Activated CD4-positive, alpha-beta T cell treated with anti-CD3 and anti-CD28 coated beads, Interleukin-10, Interleukin-2, amounts not matched to agents 100 ng/mL and 50 ng/mL, durations not matched to agents 16 hours and 8 hours (primary cell): ENCODE measurements at regions not wholly inside any gene's neighbourhood (a gene's known extent, or its start where the extent isn't known, plus 50 kb on each side); places are given as distances from the start of the nearest gene placed in this dataset.

Experiments
- DNase-seq: peaks from one replicate; pipeline ENCODE4 v3.0.0-alpha.2; 2020

DNA sequence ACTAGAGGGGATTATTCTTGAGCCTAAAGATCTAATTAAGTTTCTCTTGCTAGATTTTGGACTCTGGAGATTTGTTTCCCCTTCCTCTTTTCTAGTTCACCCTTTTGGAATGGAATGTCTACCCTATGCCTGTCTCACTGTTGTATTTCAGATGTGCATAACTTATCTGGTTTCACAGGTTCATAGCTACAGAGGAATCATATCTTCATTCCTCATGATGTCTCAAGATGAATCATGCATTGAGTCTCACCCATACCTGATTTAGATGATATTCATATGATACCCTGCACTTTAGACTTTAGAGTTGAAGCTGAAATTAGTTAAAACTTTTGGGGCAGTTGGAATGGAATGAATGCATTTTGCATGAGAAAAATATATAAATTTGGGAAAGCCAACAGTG lies 246.7 kb downstream of the HS3ST1 start:
- DNase-seq = no peak

- DNase-seq = no peak
Measured at GRCh38 chr4:11179796-11180195, 248.9 kb downstream of the HS3ST1 start.

DNA sequence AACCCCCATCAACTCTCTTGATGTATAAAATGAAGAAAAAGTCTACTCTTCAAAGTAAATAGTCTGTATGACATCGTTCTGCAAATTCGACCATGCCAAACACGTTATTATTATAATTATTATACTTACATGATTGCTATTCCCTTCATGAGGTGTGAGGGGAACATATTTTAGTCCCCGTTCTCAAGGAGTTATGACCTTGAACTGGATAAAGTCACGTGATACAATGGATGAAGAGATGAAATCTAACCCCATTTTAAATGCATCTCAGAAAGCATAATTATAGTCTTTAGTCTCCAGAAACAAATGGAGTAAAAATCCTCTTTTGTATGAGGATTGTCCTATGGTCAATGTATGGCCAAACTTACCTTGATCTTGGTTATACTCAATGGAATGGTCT lies 250.3 kb downstream of the HS3ST1 start:
- DNase-seq = no peak

DNA sequence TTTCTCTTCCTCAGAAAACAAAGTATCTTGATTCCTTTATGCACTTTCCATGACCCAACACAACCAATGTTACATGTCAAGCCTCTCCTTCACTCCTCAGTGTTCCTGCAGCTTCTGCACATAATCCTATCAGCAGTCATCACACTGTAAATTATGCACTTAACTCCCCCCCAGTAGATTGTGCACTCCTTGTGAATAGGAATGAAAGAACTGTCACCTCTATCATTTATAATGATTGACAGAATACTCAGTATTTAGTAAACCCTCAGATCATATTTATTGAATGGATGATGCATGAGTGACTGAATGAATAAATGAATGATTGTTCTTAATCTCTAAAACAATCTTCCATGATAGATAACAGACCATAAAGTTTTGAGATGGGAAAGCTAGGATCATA lies 253.3 kb downstream of the HS3ST1 start:
- DNase-seq = no peak

- no peak for DNase-seq
Measured at GRCh38 chr4:11166606-11167005, 262.1 kb downstream of the HS3ST1 start.

DNA sequence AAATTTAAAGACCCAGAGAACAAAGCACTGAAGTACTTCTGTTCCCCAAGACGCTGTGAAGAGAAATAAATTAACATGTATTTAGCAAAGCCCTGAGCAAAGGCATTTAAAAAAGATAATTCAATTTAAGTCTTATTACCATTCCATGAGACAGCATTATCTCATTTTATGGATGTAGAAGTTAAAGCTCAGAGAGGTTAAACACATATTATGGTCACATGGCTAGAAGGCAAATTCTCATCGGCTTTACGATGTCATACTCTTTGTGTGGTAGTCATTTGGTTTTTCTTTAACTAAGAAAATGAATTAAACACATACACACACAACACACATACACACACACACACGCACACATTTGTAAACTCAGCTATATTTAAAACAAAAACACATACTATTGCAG lies 262.7 kb downstream of the HS3ST1 start:
- DNase-seq = no peak

DNA sequence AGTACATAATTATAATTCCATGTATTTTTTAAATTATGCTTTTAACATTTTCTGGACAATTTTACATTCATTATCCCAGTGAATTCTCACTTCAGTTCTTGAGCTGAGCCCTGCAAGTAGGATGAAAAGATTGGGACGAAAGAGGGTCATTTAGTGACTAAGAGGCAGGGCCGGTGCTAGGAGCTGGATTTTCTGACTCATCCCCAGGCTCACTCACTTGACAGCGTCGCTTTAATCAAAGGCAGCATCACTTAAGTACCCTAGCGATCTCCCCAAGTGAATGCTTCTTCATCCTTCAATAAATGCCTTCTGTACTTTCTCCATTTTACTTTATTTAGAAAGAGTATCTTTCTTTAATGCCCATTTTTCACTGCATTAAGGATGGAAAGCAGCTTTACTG lies 263.6 kb downstream of the HS3ST1 start:
- DNase-seq = no peak

- no peak for DNase-seq
Measured at GRCh38 chr4:11160288-11160687, 268.4 kb downstream of the HS3ST1 start.

- DNase-seq = no peak
Measured at GRCh38 chr4:11158971-11159370, 269.7 kb downstream of the HS3ST1 start.

GRCh38 chr4:11155208-11155867 lies 273.4 kb downstream of the HS3ST1 start:
- DNase-seq = no peak

GRCh38 chr4:11153171-11153750 lies 275.4 kb downstream of the HS3ST1 start:
- DNase-seq = no peak

DNA sequence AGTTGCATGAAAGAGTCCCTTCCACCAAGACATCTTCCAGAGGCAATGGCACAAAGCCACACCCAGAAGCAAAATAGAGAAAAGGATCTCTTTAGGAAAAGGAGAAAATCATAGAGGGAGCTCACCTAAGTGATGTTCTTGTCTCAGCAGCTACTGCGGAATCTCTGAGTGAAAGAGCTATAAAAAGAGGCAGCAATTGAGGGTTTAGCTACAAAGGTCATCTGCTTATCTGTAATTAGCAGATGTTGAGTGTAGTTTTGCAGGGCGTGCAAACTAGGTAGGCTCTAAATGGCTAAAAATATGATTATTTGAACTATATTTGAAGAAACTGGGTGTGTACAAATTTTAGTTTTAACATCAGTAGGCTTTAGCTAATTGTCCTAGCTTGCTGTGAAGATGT lies 276.0 kb downstream of the HS3ST1 start:
- DNase-seq = no peak

DNA sequence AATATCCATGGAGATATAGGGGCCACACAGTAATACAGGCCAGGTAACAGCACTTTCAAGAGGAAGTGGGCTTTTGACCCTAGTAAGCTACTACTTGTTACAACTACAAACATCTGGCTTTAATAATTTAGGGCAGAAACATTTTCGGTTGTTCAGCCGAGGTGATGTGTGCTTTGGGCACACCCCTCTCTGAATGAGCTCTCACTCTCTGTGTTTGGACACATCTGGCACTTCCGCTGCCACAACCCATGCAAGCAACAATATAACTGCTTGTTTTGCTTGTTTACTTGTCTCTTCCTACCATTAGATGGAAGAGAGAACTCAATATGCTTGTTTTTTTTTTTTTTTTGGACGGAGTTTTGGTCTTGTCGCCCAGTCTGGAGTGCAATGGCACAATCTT lies 277.2 kb downstream of the HS3ST1 start:
- DNase-seq = no peak

DNA sequence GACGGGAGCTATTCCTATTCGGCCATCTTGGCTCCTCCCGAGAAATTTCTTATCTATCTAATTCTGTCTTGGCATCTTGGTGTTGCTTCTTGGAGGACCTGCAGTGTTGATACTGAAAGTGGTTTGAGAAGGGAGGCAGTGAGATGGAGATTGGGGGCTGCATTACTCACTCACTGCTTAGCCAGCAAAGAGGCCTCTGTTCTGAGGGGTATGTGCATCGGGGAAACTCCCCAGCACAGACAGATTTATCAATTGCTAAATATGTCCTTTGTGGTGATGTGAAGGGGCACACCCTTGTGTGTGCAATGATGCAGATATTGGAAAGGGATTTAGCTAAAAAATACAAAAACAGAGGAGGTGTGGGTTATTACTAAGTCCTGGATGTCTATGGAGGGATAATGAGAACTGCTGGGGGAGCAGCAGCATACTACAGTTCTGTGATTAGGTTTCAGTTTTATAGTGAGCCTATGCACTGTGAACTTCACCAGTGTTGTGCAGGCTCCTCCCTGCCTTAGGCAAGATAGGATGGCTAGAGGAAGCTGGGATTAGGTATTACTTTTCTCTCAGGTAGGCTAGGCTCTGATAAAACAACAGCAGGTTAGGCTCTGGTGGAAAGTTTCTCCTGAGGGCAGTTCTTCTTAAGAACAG lies 279.0 kb downstream of the HS3ST1 start:
- no peak for DNase-seq

- no peak for DNase-seq
Measured at GRCh38 chr4:11139871-11140270, 288.8 kb downstream of the HS3ST1 start.

DNA sequence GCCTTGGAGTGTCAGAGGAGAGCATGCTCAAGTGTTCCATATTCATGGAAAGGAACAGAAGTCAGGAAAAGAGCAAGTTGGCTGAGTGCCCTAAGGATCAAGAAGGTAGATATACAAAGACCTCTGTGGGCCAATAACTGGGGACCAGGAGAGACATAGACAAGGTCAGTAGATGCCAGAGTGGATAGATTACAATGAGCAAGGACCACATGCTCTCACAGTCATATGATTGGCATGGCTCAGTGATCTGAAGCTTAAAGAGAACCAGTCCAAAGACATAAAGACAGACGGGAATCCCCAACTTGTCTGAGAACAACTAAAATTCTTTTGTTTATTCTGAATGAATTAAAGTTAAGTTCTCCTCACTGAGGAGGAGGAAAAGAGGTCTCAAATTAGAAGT lies 289.7 kb downstream of the HS3ST1 start:
- DNase-seq = no peak

DNA sequence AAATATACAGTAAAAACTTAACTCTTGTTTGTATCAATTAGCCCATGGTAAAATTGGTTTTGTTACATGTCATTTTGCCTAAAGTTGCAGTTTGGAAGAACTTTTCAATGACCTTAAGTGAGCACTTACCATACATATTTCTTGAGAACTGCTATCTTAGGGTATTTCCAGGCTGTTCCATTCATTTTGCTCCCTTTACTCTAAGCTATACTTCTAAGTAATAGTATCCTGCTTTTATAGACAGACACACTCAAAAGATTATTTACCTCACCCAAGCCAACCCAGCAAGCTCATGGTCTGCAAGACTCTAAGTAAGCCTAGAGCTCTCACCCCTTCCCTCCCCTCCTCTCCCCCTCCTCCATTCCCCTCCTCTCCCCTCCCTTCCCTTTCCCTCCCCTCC lies 294.0 kb downstream of the HS3ST1 start:
- DNase-seq = no peak

DNA sequence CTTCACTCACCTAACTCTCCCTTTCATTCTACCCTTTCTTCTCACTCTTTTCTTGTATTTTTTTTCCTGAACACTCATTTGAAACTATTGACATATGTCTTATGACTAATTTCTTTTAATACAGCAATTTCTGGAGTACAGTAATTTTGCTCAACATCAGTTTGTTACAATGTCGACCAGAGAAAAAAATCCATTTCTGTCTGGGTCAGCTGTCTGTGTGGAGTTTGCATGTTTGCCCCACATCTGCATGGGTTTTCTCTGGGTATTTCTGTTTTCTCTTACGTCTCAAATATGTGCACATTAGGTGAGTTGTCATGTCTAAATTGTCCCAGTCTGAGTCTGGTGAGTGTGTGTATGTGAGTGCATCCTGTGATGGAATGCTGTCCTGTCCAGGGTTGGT lies 294.8 kb downstream of the HS3ST1 start:
- DNase-seq = no peak

GRCh38 chr4:11132478-11132877 lies 296.2 kb downstream of the HS3ST1 start:
- no peak for DNase-seq

- DNase-seq = no peak
Measured at GRCh38 chr4:11131491-11131890, 297.2 kb downstream of the HS3ST1 start.

DNA sequence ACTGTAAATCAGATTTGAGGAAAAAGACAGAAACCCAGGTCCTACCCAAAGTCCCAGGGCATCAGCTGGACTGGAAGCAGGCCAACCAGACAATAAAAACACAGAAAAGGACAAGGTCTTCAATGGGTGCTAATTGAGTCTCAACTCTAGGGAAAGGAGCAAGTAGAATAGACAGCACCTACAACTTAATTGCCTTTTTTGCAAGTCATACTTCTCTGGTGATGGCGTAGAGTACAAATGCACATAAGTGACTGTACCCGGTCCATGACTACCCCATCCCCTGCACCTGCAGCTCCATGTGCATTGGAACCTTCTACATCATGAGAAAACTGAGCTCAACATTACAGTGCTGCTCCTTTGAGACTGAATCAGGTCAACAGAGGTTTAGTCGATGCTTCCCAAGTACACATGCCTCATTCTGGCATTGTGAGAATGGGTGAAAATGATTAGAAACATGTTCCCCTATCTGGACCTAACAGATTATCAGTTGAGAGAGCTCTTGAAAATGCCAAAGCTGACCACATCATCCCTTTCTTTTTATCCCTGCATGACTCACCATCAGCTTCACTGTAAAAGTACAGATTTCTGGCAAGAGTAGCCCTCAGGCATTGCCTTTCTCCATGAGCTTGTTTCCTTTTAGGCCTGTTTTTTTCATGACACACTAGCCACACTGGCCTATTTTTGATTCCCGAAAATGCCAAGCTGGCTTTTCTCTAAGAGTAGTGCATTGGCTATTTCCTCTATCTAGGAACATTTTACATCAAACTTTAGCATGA lies 298.3 kb downstream of the HS3ST1 start:
- DNase-seq = no peak

- DNase-seq = no peak
Measured at GRCh38 chr4:11120435-11120834, 308.3 kb downstream of the HS3ST1 start.

GRCh38 chr4:11119474-11119873 lies 309.2 kb downstream of the HS3ST1 start:
- no peak for DNase-seq

- DNase-seq = no peak
Measured at GRCh38 chr4:11118513-11118912, 310.2 kb downstream of the HS3ST1 start.
